Loucy (cell line): ENCODE measurements at regions not wholly inside any gene's neighbourhood (a gene's known extent, or its start where the extent isn't known, plus 50 kb on each side); places are given as distances from the start of the nearest gene placed in this dataset.

Source experiments
- H2AFZ ChIP-seq: fragments of 200-600 bp; sonication (generic); 2 replicates; pipeline ENCODE4 v1.6.0; 2016; ENCODE audit warnings: antibody characterized with exemption, mild to moderate bottlenecking, low read length, moderate library complexity
- H3F3A ChIP-seq: fragments of 200-600 bp; 2 replicates; pipeline ENCODE4 v1.6.0; 2016; ENCODE audit warnings: antibody characterized with exemption, low read depth, mild to moderate bottlenecking
- H3K27me3 ChIP-seq: fragments of 200-600 bp; sonication (generic); 2 replicates; pipeline ENCODE4 v1.6.1; 2014; ENCODE audit warnings: low read length, mild to moderate bottlenecking; ENCODE audit not compliant: insufficient read depth, poor library complexity, severe bottlenecking
- H3K36me3 ChIP-seq: fragments of 200-600 bp; sonication (generic); 2 replicates; pipeline ENCODE4 v1.6.1; 2016; ENCODE audit warnings: low read length; ENCODE audit not compliant: insufficient read depth
- H3K4me1 ChIP-seq: fragments of 200-600 bp; sonication (generic); 2 replicates; pipeline ENCODE4 v1.5.1; 2014; ENCODE audit warnings: low read length, mild to moderate bottlenecking; ENCODE audit not compliant: insufficient read depth, poor library complexity, severe bottlenecking
- H3K4me2 ChIP-seq: fragments of 200-600 bp; sonication (generic); 2 replicates; pipeline ENCODE4 v1.6.0; 2014; ENCODE audit warnings: antibody characterized with exemption, low read length, low read depth, mild to moderate bottlenecking; ENCODE audit not compliant: poor library complexity, severe bottlenecking
- H3K4me3 ChIP-seq: fragments of 200-600 bp; sonication (generic); 2 replicates; pipeline ENCODE4 v1.5.1; 2014; ENCODE audit warnings: low read length, mild to moderate bottlenecking, mixed read lengths; ENCODE audit not compliant: poor library complexity, severe bottlenecking
- H3K79me2 ChIP-seq: fragments of 200-600 bp; sonication (generic); 2 replicates; pipeline ENCODE4 v1.6.1; 2014; ENCODE audit warnings: low read length; ENCODE audit not compliant: insufficient read depth
- H3K9ac ChIP-seq: fragments of 200-600 bp; sonication (generic); 2 replicates; pipeline ENCODE4 v1.6.0; 2014; ENCODE audit warnings: mild to moderate bottlenecking, low read depth, low read length, moderate library complexity; ENCODE audit not compliant: poor library complexity, severe bottlenecking
- H3K9me2 ChIP-seq: fragments of 200-600 bp; sonication (generic); replicated peaks from 2 replicates; pipeline ENCODE4 v1.6.1; 2016; ENCODE audit warnings: low read depth, low read length, mixed read lengths
- H3K9me3 ChIP-seq: fragments of 200-600 bp; sonication (generic); 2 replicates; pipeline ENCODE4 v1.6.1; 2014; ENCODE audit warnings: mild to moderate bottlenecking, antibody characterized with exemption, low read length, low read depth; ENCODE audit not compliant: insufficient read depth
- H4K20me1 ChIP-seq: fragments of 200-600 bp; sonication (generic); 2 replicates; pipeline ENCODE4 v1.6.0; 2014; ENCODE audit warnings: antibody characterized with exemption, low read length, mild to moderate bottlenecking; ENCODE audit not compliant: insufficient read depth, poor library complexity, severe bottlenecking
- EZH2phosphoT487 ChIP-seq: fragments of 200-600 bp; IDR thresholded peaks from 2 replicates; pipeline ENCODE4 v1.6.1; 2018; ENCODE audit warnings: antibody characterized with exemption, mild to moderate bottlenecking, moderate library complexity, borderline replicate concordance
- TF ChIP-seq, protein P1 (sequence below): fragments of 200-600 bp; sonication (generic); conservative IDR thresholded peaks from 2 replicates; pipeline ENCODE4 v1.5.1; 2014; ENCODE audit warnings: mild to moderate bottlenecking, antibody characterized with exemption, low read length

GRCh38 chr17:69735285-69735684, 320.8 kb downstream of the MAP2K6 start:
- no peaks in the 10 kb centered on the region for H3K4me1 ChIP-seq
- no peaks in the 10 kb centered on the region for H3K36me3 ChIP-seq
- H3K4me3 ChIP-seq: no peak overlapping the region
- H3K9ac ChIP-seq: no peak overlapping the region
- H3K9me3 ChIP-seq: no peaks in the 10 kb centered on the region
- H3K4me2 ChIP-seq: no peak overlapping the region
- no peaks in the 10 kb centered on the region for H3K9me2 ChIP-seq
- no peaks in the 10 kb centered on the region for H3K27me3 ChIP-seq
- H4K20me1 ChIP-seq: no peaks in the 10 kb centered on the region
- H3F3A ChIP-seq: no peaks in the 10 kb centered on the region
- no peaks in the 10 kb centered on the region for H3K79me2 ChIP-seq
- no peak overlapping the region for H2AFZ ChIP-seq
- TF ChIP-seq EZH2phosphoT487: no peak
- TF ChIP-seq, protein P1, sequence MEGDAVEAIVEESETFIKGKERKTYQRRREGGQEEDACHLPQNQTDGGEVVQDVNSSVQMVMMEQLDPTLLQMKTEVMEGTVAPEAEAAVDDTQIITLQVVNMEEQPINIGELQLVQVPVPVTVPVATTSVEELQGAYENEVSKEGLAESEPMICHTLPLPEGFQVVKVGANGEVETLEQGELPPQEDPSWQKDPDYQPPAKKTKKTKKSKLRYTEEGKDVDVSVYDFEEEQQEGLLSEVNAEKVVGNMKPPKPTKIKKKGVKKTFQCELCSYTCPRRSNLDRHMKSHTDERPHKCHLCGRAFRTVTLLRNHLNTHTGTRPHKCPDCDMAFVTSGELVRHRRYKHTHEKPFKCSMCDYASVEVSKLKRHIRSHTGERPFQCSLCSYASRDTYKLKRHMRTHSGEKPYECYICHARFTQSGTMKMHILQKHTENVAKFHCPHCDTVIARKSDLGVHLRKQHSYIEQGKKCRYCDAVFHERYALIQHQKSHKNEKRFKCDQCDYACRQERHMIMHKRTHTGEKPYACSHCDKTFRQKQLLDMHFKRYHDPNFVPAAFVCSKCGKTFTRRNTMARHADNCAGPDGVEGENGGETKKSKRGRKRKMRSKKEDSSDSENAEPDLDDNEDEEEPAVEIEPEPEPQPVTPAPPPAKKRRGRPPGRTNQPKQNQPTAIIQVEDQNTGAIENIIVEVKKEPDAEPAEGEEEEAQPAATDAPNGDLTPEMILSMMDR: no peak

- H3K4me2 ChIP-seq: no peak overlapping the region
- no peak overlapping the region for H3K4me3 ChIP-seq
- no peaks in the 10 kb centered on the region for H3K36me3 ChIP-seq
- no peaks in the 10 kb centered on the region for H3F3A ChIP-seq
- H3K9ac ChIP-seq: no peak overlapping the region
- H3K9me2 ChIP-seq: no peaks in the 10 kb centered on the region
- no peaks in the 10 kb centered on the region for H3K27me3 ChIP-seq
- H2AFZ ChIP-seq: no peak overlapping the region
- no peaks in the 10 kb centered on the region for H3K9me3 ChIP-seq
- no peaks in the 10 kb centered on the region for H3K4me1 ChIP-seq
- no peaks in the 10 kb centered on the region for H3K79me2 ChIP-seq
- no peaks in the 10 kb centered on the region for H4K20me1 ChIP-seq
- TF ChIP-seq EZH2phosphoT487: no peak
- TF ChIP-seq, protein P1: no peak
Observed at GRCh38 chr17:69743091-69743490, 328.6 kb downstream of the MAP2K6 start.

GRCh38 chr17:69744512-69745070, 330.1 kb downstream of the MAP2K6 start:
- Histone ChIP-seq H3K4me1 (no peaks in the 10 kb centered on the region), H3K79me2 (no peaks in the 10 kb centered on the region), H3K4me2 (no peak overlapping the region), H3K9ac (no peak overlapping the region), H3K9me2 (no peaks in the 10 kb centered on the region), H4K20me1 (no peaks in the 10 kb centered on the region), H3K36me3 (no peaks in the 10 kb centered on the region), H2AFZ (no peak overlapping the region), H3F3A (no peaks in the 10 kb centered on the region), H3K27me3 (no peaks in the 10 kb centered on the region), H3K4me3 (no peak overlapping the region), H3K9me3 (no peaks in the 10 kb centered on the region)
- TF ChIP-seq, protein P1: no peak
- TF ChIP-seq EZH2phosphoT487: no peak
